HepG2 (cell line): ENCODE measurements at regions not wholly inside any gene's neighbourhood (a gene's known extent, or its start where the extent isn't known, plus 50 kb on each side); places are given as distances from the start of the nearest gene placed in this dataset.
"Not testable (repeated sequence)": the region's sequence is repeated elsewhere in the genome, so short reads cannot be mapped to it uniquely, and the experiment has no call there.

Experiments
- ISX ChIP-seq: sonication (generic); formaldehyde crosslinking; conservative IDR thresholded peaks from 2 replicates; pipeline ENCODE4 v1.5.0; 2020; ENCODE audit warnings: missing genetic modification reagents
- MXI1 ChIP-seq: IDR thresholded peaks from 3 replicates; pipeline ENCODE4 v1.6.1; 2012; ENCODE audit warnings: low read depth, low read length, inconsistent platforms, borderline replicate concordance
- SMYD3 ChIP-seq: sonication (generic); formaldehyde crosslinking; IDR thresholded peaks from 2 replicates; pipeline ENCODE4 v1.8.1; 2023; ENCODE audit warnings: mild to moderate bottlenecking, missing genetic modification reagents
- TARDBP ChIP-seq: sonication (generic); formaldehyde crosslinking; IDR thresholded peaks from 2 replicates; pipeline ENCODE4 v1.8.0; 2022; ENCODE audit warnings: mild to moderate bottlenecking, missing genetic modification reagents
- ZBTB46 ChIP-seq: sonication (generic); formaldehyde crosslinking; IDR thresholded peaks from 2 replicates; pipeline ENCODE4 v1.4.0; 2020; ENCODE audit warnings: mild to moderate bottlenecking, missing genetic modification reagents, borderline replicate concordance
- ZNF205 ChIP-seq: IDR thresholded peaks from 2 replicates; pipeline ENCODE4 v1.6.1; 2018; ENCODE audit warnings: missing biosample characterization, missing genetic modification reagents
- ZNF354B ChIP-seq: sonication (generic); formaldehyde crosslinking; IDR thresholded peaks from 2 replicates; pipeline ENCODE4 v1.8.0; 2022; ENCODE audit warnings: mild to moderate bottlenecking, missing genetic modification reagents
- ZNF549 ChIP-seq: sonication (generic); formaldehyde crosslinking; IDR thresholded peaks from 2 replicates; pipeline ENCODE4 v1.5.0; 2020; ENCODE audit warnings: missing genetic modification reagents
- ZNF776 ChIP-seq: sonication (generic); formaldehyde crosslinking; IDR thresholded peaks from 2 replicates; pipeline ENCODE4 v1.4.0; 2020; ENCODE audit warnings: mild to moderate bottlenecking, missing genetic modification reagents
- TF ChIP-seq, protein P1 (sequence below): sonication (generic); formaldehyde crosslinking; IDR thresholded peaks from 2 replicates; pipeline ENCODE4 v1.8.1; 2023; ENCODE audit warnings: mild to moderate bottlenecking, missing genetic modification reagents, borderline replicate concordance

- TF ChIP-seq SMYD3 (CRISPR knock-in tag); ZBTB46 (CRISPR knock-in tag); ZNF776 (CRISPR knock-in tag); ZNF549 (CRISPR knock-in tag); MXI1; ZNF205 (CRISPR knock-in tag); ZNF354B; ISX; TARDBP: not testable (repeated sequence)
- TF ChIP-seq, protein P1, sequence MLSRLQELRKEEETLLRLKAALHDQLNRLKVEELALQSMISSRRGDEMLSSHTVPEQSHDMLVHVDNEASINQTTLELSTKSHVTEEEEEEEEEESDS = not testable (repeated sequence)
Measured at GRCh38 chr9:40110751-40111150, 755.3 kb downstream of the SPATA31A1 start.
